ENCODE measurements at regions not wholly inside any gene's neighbourhood (a gene's known extent, or its start where the extent isn't known, plus 50 kb on each side); places are given as distances from the start of the nearest gene placed in this dataset.

DNA sequence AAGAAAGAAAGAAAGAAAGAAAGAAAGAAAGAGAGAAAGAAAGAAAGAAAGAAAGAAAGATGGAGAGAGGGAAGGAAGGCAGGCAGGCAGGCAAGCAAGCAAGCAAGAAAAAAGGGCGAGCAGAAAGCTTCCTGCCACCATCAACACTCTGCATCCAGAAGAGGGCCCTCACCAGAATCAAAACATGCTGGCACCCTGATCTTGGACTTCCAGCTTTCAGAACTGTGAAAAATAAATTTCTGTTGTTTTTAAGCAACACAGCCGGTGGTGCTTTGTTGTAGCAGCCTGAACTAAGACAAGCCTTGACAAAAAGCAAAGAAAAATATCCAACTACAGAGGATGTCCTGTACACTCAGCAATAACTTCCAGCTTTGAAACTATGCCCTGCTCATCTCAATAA is 401.7 kb downstream of the LRATD1 start:
- no CpG with 5 or more reads among the region's 2 CpGs for WGBS (ENCODE audit: insufficient coverage, insufficient read length)
- no peaks in the 10 kb centered on the region for H3K36me3 ChIP-seq (ENCODE audit: control insufficient read depth, insufficient read depth, low read length)
- DNase-seq (ENCODE audit: low read depth, low spot score): no peak
- H3K27ac ChIP-seq (ENCODE audit: low read length): no peak overlapping the region
- no peaks in the 10 kb centered on the region for H3K27me3 ChIP-seq (ENCODE audit: control insufficient read depth, insufficient read depth, low read length)
- no peaks in the 10 kb centered on the region; the same call in 1 of the 2 replicates for H3K4me1 ChIP-seq (ENCODE audit: control insufficient read depth, insufficient read depth, low read length)
- no peaks in the 10 kb centered on the region for H3K9me3 ChIP-seq (ENCODE audit: control insufficient read depth, insufficient read depth, low read length)
- H3K4me3 ChIP-seq (ENCODE audit: low read length): no peak overlapping the region

DNA sequence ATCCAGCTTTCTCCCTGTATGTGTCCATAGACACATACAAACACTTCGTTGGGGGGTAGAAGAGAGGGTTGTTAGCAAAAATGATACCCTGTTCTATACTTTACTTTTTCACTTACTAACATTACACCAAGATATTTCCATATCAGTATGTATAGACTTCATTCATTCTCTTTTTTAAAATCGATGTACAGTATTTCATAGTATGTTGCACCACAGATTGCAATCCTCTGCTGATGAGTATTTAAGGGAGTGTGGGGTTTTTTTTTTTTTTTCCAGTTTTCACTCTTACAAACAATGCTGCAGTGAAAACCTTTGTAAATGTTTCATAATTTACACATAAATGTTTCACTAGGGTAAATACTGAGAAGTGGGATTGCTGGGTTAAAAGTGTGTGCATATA is 402.3 kb downstream of the LRATD1 start:
- H3K9me3 ChIP-seq (ENCODE audit: control insufficient read depth, insufficient read depth, low read length): no peaks in the 10 kb centered on the region
- DNase-seq (ENCODE audit: low read depth, low spot score): no peak
- H3K4me3 ChIP-seq (ENCODE audit: low read length): no peak overlapping the region
- no peaks in the 10 kb centered on the region; the same call in 1 of the 2 replicates for H3K4me1 ChIP-seq (ENCODE audit: control insufficient read depth, insufficient read depth, low read length)
- 100% methylated on average over 1 of the region's 2 CpGs for WGBS (ENCODE audit: insufficient coverage, insufficient read length)
- H3K27ac ChIP-seq (ENCODE audit: low read length): no peak overlapping the region
- no peaks in the 10 kb centered on the region for H3K36me3 ChIP-seq (ENCODE audit: control insufficient read depth, insufficient read depth, low read length)
- no peaks in the 10 kb centered on the region for H3K27me3 ChIP-seq (ENCODE audit: control insufficient read depth, insufficient read depth, low read length)

DNA sequence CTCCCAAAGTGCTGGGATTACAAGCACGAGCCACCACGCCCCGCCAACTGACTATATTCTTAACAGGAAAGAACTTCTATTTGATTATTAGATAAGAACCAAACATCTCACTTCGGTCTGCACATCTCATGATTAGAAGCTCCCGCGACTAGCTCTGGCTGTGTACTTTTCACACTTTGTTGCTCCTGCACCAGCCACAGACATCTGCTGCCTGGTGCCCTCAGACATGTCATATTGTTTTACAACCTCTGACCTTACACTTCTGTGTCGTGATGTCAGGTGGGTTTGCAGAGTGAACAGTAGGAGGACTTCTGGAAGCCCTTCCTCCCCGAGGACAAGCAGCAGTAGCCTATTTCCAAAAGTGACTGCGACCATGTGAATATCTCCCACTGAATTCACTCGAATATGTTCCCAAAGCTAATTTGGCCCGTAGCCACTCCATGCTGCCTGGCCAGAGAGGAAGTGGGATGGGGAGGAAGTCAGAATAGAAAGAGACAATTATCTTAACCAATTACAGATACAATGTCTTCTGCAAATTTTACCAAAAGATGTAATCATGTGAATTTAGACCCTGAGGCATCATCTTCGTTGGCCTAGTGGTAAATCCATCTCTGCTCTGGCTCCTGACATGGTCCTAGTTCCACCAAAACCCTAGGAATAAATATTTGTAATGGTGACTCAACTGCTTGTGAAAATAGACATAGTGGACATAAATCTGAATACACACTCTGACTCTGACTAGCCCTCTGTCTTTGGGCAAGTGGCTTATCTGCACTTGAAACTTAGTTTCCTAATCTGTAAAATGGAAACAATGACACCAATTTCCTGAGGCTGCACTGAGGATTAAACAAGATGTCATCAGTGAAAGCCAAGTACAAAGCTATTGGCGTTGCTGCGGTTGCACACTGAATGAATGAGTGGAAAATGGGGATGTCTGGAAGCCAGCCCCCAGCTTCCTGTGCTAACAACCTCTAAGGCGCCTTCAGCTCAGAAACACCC is 406.1 kb downstream of the LRATD1 start:
- H3K36me3 ChIP-seq (ENCODE audit: control insufficient read depth, insufficient read depth, low read length): no peaks in the 10 kb centered on the region

DNA sequence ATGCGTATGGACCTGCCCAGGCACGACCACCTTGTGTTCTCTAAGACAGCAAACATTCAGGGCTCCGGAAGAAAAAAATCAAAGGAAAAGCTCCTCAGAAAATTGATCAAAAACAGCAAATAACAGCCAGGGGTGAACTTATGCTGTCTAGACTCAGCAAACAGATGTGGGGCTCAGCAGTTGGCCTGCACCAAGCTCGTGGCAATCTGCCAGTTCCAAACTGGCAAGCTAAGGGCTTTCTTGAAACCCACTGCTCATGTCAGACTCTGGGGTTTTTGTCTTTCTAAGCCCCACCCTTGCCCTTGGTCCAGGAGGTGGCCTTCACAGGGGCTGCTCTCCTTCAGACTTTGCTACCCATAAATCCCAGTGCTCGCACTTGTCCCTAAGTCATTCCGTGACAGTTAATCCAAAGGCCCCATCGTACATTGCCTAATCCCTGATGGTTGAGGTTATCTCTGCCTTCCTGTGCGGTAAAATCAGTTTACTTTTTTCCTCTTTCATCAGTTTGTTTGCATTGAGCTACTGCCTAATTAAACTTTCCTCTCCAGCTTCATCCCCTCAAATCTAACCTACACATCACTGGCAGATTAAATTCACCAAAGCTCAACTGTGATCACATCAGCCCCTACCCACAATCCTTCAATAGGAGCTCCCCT is 408.0 kb downstream of the LRATD1 start:
- Histone ChIP-seq H3K4me3 (ENCODE audit: low read length) (no peak overlapping the region), H3K4me1 (ENCODE audit: control insufficient read depth, insufficient read depth, low read length) (peaks cover 6% of the 10 kb centered on the region), H3K36me3 (ENCODE audit: control insufficient read depth, insufficient read depth, low read length) (no peaks in the 10 kb centered on the region), H3K27ac (ENCODE audit: low read length) (no peak overlapping the region), H3K9me3 (ENCODE audit: control insufficient read depth, insufficient read depth, low read length) (no peaks in the 10 kb centered on the region), H3K27me3 (ENCODE audit: control insufficient read depth, insufficient read depth, low read length) (no peaks in the 10 kb centered on the region)
- no peak for DNase-seq (ENCODE audit: low read depth, low spot score)
- WGBS (ENCODE audit: insufficient coverage, insufficient read length): no CpG with 5 or more reads among the region's 8 CpGs

More for the DNA sequence above, 406.1 kb downstream of the LRATD1 start:
- Histone ChIP-seq H3K27me3 (ENCODE audit: control insufficient read depth, insufficient read depth, low read length) (no peaks in the 10 kb centered on the region), H3K4me3 (ENCODE audit: low read length) (no peak overlapping the region), H3K4me1 (ENCODE audit: control insufficient read depth, insufficient read depth, low read length) (peaks cover 6% of the 10 kb centered on the region), H3K27ac (ENCODE audit: low read length) (no peak overlapping the region), H3K9me3 (ENCODE audit: control insufficient read depth, insufficient read depth, low read length) (no peaks in the 10 kb centered on the region)
- WGBS (ENCODE audit: insufficient coverage, insufficient read length): no CpG with 5 or more reads among the region's 15 CpGs
- DNase-seq (ENCODE audit: low read depth, low spot score): no peak

DNA sequence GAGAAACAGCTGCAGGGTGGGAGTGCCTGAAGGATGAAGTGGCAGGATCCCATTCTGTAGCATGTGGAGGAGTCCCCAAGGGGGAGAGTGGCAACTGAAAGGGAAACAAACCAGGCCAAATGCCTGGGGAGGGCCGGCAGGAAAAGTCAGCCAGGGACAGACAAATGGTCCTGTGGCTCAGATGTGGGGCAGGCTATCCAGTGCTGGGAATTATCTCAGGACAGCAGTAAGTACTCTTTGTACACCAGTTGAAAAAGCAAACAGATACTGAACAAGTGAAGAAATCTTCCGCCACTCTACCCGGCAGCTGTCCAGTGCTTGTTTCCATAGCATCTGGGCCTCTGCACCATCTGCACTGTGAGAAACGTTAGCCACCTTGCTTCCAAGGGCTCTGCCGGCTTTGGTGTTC is 408.9 kb downstream of the LRATD1 start:
- no peaks in the 10 kb centered on the region for H3K27me3 ChIP-seq (ENCODE audit: control insufficient read depth, insufficient read depth, low read length)
- H3K4me1 ChIP-seq (ENCODE audit: control insufficient read depth, insufficient read depth, low read length): peaks cover 6% of the 10 kb centered on the region
- no peak overlapping the region for H3K4me3 ChIP-seq (ENCODE audit: low read length)
- no peak for DNase-seq (ENCODE audit: low read depth, low spot score)
- WGBS (ENCODE audit: insufficient coverage, insufficient read length): no CpG with 5 or more reads among the region's 5 CpGs
- H3K9me3 ChIP-seq (ENCODE audit: control insufficient read depth, insufficient read depth, low read length): no peaks in the 10 kb centered on the region
- H3K27ac ChIP-seq (ENCODE audit: low read length): no peak overlapping the region
- H3K36me3 ChIP-seq (ENCODE audit: control insufficient read depth, insufficient read depth, low read length): no peaks in the 10 kb centered on the region

DNA sequence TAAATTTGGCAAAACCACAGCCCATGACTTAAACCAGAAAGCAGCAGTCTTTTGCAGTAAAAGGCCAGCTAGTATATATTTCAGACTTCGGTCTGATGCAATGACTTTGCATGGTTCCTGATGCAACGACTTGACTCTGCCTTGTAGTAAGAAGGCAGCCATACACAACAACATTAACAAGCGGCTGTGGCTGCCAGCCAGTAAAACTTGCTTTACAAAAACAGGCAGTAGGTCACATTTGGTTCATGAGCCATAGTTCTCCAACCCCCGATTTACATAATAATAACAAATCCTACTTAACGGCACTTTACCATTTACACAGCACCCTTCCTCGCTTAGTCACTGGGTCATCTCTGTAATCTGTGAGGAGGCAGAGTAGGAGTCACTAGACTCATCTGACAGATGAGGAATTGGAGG is 410.3 kb downstream of the LRATD1 start:
- no peaks in the 10 kb centered on the region for H3K27me3 ChIP-seq (ENCODE audit: control insufficient read depth, insufficient read depth, low read length)
- WGBS (ENCODE audit: insufficient coverage, insufficient read length): 100% methylated on average over 2 of the region's 6 CpGs
- no peaks in the 10 kb centered on the region for H3K9me3 ChIP-seq (ENCODE audit: control insufficient read depth, insufficient read depth, low read length)
- H3K4me3 ChIP-seq (ENCODE audit: low read length): no peak overlapping the region
- peaks cover 6% of the 10 kb centered on the region for H3K4me1 ChIP-seq (ENCODE audit: control insufficient read depth, insufficient read depth, low read length)
- no peak overlapping the region for H3K27ac ChIP-seq (ENCODE audit: low read length)
- no peak for DNase-seq (ENCODE audit: low read depth, low spot score)
- no peaks in the 10 kb centered on the region for H3K36me3 ChIP-seq (ENCODE audit: control insufficient read depth, insufficient read depth, low read length)

DNA sequence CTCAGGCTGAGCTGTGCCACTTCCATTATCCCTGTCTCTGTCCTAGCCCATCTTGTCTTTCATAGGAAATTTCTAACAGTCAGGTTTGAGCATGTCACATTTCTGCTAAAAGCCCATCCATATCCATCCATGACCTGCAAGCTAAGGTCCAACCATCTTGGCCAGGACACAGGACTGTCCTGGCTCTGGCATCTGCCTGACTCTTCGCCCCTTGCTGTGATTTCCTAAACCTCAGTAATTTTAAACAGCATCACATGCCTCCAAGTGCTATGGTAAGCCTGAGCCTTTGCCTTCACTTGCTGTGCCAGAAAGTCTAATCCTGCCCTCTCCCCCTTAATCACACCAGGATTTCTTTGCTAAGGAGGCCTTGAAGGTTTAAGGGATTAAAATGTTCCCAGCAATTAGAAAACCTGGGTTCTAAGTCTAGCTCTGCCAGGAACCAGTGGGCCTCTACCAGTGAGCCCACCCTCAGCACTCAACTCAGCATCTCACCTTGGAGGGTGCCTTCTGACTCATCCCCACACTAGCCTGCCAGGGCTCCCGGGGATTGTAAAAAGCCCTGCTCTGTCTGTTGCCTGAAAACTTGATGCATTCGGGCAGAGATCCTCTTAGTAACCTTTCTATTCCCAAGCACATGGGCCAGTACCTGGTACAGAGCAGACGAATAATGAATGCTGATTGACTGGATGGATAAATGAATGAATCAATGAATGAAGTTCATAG is 411.0 kb downstream of the LRATD1 start:
- Histone ChIP-seq H3K9me3 (ENCODE audit: control insufficient read depth, insufficient read depth, low read length) (no peaks in the 10 kb centered on the region), H3K27ac (ENCODE audit: low read length) (no peak overlapping the region), H3K4me1 (ENCODE audit: control insufficient read depth, insufficient read depth, low read length) (peaks cover 6% of the 10 kb centered on the region), H3K36me3 (ENCODE audit: control insufficient read depth, insufficient read depth, low read length) (no peaks in the 10 kb centered on the region), H3K27me3 (ENCODE audit: control insufficient read depth, insufficient read depth, low read length) (no peaks in the 10 kb centered on the region), H3K4me3 (ENCODE audit: low read length) (no peak overlapping the region)
- DNase-seq (ENCODE audit: low read depth, low spot score): no peak
- WGBS (ENCODE audit: insufficient coverage, insufficient read length): no CpG with 5 or more reads among the region's 4 CpGs

DNA sequence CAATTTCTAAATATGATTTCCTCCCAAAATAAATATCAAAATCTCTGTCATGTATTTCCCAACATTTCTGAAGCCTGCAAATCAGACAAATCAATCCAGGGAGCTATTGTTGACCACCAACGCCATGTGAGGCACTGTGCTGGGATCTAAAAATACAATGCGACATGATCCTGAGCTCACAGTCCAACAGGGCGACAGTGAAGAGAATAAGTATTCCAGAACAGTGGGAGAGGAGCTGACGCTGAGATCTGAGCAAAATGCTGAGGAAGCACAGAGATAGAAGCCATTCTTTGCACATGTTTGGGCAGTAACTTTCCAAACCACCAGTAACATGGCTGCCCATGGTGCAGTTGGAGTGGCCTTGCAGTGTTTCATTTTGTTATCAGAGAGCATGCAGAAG is 412.5 kb downstream of the LRATD1 start:
- no CpG with 5 or more reads among the region's 4 CpGs for WGBS (ENCODE audit: insufficient coverage, insufficient read length)
- H3K4me1 ChIP-seq (ENCODE audit: control insufficient read depth, insufficient read depth, low read length): peaks cover 6% of the 10 kb centered on the region
- no peaks in the 10 kb centered on the region for H3K9me3 ChIP-seq (ENCODE audit: control insufficient read depth, insufficient read depth, low read length)
- H3K36me3 ChIP-seq (ENCODE audit: control insufficient read depth, insufficient read depth, low read length): no peaks in the 10 kb centered on the region
- no peak overlapping the region for H3K4me3 ChIP-seq (ENCODE audit: low read length)
- DNase-seq (ENCODE audit: low read depth, low spot score): no peak
- H3K27me3 ChIP-seq (ENCODE audit: control insufficient read depth, insufficient read depth, low read length): no peaks in the 10 kb centered on the region
- H3K27ac ChIP-seq (ENCODE audit: low read length): no peak overlapping the region

DNA sequence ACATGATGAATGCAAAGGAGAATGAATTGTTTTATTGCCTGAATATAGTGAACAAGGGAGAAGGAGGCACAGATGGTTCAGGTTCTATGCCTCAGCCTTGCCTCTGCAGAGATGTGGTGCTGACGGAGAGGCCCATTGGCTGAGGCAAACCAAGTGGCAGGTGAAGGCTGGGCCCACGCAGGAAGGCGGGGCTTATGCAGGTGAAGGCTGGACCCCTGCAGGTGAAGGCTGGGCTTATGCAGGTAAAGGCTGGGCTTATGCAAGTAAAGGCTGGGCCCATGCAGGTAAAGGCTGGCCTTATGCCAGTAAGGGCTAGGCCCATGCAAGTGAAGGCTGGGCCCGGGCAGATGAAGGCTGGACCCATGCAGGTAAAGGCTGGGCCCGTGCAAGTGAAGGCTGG is 414.7 kb downstream of the LRATD1 start:
- DNase-seq (ENCODE audit: low read depth, low spot score): no peak

DNA sequence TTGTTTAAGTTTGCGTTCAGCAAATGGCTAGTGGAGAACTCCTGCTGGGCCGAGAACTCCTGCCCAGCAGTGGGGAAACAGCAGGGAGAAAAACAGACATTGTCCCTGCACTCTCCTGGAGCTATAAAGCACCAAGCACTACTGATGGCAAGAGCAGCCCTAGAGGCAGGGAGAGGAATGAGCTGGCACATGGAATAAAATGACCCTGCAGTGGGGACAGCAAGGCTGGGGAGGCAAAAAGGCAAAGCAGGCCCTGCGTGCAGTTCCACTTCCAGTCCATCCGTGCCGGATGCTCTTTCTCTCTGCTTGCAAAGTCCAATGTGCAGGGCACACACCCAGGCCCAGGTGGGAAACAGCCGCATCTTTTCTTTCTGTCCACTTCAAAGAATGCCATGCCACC is 415.5 kb downstream of the LRATD1 start:
- no peak overlapping the region for H3K4me3 ChIP-seq (ENCODE audit: low read length)
- H3K9me3 ChIP-seq (ENCODE audit: control insufficient read depth, insufficient read depth, low read length): no peaks in the 10 kb centered on the region
- DNase-seq (ENCODE audit: low read depth, low spot score): no peak
- WGBS (ENCODE audit: insufficient coverage, insufficient read length): no CpG with 5 or more reads among the region's 6 CpGs
- peaks cover 6% of the 10 kb centered on the region for H3K4me1 ChIP-seq (ENCODE audit: control insufficient read depth, insufficient read depth, low read length)
- no peak overlapping the region for H3K27ac ChIP-seq (ENCODE audit: low read length)
- no peaks in the 10 kb centered on the region for H3K27me3 ChIP-seq (ENCODE audit: control insufficient read depth, insufficient read depth, low read length)
- no peaks in the 10 kb centered on the region for H3K36me3 ChIP-seq (ENCODE audit: control insufficient read depth, insufficient read depth, low read length)

More for the DNA sequence above, 414.7 kb downstream of the LRATD1 start:
- Histone ChIP-seq H3K4me1 (ENCODE audit: control insufficient read depth, insufficient read depth, low read length) (peaks cover 6% of the 10 kb centered on the region), H3K27ac (ENCODE audit: low read length) (no peak overlapping the region), H3K4me3 (ENCODE audit: low read length) (no peak overlapping the region), H3K36me3 (ENCODE audit: control insufficient read depth, insufficient read depth, low read length) (no peaks in the 10 kb centered on the region), H3K27me3 (ENCODE audit: control insufficient read depth, insufficient read depth, low read length) (no peaks in the 10 kb centered on the region), H3K9me3 (ENCODE audit: control insufficient read depth, insufficient read depth, low read length) (no peaks in the 10 kb centered on the region)
- no CpG with 5 or more reads among the region's 5 CpGs for WGBS (ENCODE audit: insufficient coverage, insufficient read length)
